Astrocyte of the spinal cord (primary cell): ENCODE measurements at regions not wholly inside any gene's neighbourhood (a gene's known extent, or its start where the extent isn't known, plus 50 kb on each side); places are given as distances from the start of the nearest gene placed in this dataset.

Experiments
- DNase-seq: peaks from one replicate; pipeline ENCODE4 v3.0.0; 2011; ENCODE audit warnings: low read depth, low spot score
- H3K4me3 ChIP-seq: 2 replicates; pipeline ENCODE4 v1.5.1; 2011; ENCODE audit warnings: low read depth, mild to moderate bottlenecking, low read length, moderate library complexity
- in situ Hi-C: cut with HindIII; loops from 2 replicates; pipeline ENCODE4 v1.10.0; 2017; ENCODE audit warnings: low sequenced_read_pairs
- TF ChIP-seq, protein P1 (sequence below): IDR thresholded peaks from 2 replicates; pipeline ENCODE4 v1.5.1; 2012; ENCODE audit warnings: low read depth, mild to moderate bottlenecking, low read length, inconsistent platforms

DNA sequence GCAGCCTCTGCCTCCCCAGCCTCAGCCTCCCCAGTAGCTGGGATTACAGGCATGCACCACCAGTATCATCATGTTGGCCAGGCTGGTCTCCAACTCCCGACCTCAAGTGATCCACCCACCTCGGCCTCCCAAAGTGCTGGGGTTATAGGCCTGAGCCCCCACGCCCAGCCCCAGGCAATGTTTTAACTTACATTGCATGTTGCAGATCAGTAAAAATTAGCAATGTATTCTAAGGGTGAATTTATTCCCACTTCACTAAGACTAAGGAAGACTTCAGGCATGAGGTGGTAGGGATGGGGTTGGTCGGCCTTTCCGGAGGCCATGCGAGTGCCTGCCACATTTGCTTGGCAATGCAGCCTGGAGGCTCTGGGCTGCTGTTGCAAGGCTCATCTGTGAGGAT is 66.8 kb upstream of the JDP2 start:
- no peak for DNase-seq
- H3K4me3 ChIP-seq, result no peak overlapping the region
- TF ChIP-seq, protein P1, sequence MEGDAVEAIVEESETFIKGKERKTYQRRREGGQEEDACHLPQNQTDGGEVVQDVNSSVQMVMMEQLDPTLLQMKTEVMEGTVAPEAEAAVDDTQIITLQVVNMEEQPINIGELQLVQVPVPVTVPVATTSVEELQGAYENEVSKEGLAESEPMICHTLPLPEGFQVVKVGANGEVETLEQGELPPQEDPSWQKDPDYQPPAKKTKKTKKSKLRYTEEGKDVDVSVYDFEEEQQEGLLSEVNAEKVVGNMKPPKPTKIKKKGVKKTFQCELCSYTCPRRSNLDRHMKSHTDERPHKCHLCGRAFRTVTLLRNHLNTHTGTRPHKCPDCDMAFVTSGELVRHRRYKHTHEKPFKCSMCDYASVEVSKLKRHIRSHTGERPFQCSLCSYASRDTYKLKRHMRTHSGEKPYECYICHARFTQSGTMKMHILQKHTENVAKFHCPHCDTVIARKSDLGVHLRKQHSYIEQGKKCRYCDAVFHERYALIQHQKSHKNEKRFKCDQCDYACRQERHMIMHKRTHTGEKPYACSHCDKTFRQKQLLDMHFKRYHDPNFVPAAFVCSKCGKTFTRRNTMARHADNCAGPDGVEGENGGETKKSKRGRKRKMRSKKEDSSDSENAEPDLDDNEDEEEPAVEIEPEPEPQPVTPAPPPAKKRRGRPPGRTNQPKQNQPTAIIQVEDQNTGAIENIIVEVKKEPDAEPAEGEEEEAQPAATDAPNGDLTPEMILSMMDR, result no peak
- in situ Hi-C loops, result no loop called here

DNA sequence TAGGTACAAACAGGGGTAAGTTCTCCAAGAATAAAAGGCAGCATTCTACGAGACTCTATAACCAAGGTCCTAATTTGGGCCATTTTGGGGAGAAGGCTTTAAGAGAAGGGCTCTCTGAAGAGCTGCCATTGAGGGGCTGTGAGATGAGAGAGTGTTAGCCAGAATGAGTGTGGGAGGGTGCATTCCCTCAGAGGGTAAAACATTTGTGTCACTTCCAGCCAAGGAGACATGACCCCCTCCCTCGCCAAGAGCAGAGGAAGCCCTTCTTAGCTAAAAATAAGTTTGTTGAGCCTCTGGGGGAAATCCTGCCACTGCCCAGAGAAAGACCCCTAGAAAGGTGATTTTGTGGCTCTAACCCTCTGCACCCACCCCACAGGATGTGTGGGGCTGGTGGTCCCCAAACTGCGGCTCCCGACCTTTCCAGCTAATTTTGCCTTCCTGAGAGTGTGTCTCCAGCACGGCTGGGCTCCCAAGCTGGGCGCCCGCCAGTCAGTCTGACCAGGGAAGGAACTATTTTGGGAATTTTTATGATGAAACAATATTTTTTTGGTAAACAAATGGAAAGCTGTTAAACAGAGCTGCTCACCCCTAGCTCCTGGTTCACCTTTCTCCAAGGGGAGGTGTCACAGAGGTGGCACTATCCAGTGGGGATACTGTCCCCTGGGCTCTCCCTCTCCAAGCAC is 65.9 kb upstream of the JDP2 start:
- in situ Hi-C loops, result no loop called here
- DNase-seq, result no peak
- TF ChIP-seq, protein P1, result no peak
- H3K4me3 ChIP-seq, result no peak overlapping the region

DNA sequence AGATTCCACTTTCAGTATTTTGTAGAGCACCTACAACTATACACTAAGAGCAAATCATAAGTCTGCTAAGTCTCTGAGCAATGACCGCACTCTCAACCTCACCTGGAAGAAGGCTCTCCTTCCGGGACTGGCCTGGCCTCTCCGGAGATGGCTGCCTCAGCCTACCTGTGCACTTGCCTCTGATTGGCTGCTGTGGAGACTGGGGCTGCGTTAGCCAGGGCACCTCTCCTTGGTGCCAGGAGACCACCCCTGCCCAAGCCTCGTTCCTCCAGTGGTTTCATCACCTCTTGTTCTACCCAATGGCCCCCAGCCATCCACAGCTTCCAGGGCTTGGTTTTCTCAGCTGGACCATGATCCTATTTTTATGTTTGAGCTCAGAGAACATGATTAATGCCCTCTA is 64.7 kb upstream of the JDP2 start:
- TF ChIP-seq, protein P1, result no peak
- no peak overlapping the region for H3K4me3 ChIP-seq
- in situ Hi-C loops, result no loop called here
- DNase-seq, result no peak

DNA sequence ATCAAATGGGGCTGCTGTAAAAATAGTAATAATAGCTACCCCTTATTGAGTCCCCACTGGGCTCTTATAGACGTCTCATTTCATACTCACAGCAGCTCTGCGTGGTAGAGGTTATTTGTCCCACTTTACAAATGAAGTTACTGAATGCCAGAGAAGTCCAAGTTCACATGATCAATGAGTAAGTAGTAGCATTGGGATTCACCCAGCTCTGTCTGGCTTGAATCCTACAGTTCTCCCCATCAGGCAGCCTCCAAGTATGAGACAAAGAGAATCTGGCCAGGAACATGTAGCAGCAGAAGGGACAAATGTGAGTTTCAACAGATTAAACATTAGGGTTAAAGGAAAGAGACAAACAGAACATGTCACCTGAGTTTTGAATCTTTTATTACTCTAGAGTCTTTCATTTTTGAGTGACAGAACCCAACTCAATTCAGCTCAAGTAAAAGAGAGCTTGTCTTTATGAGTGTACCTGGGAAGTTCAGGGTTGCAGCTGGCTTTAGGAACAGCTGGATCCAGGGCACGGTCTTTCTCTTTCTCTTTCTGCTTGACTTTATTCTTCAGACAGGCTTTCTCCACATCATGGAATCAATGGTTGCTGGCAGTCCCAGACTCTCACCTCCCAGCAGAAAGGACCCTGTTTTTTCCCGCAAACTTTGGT is 64.1 kb upstream of the JDP2 start:
- in situ Hi-C loops, result no loop called here
- no peak for DNase-seq
- TF ChIP-seq, protein P1, result no peak
- H3K4me3 ChIP-seq, result no peak overlapping the region

DNA sequence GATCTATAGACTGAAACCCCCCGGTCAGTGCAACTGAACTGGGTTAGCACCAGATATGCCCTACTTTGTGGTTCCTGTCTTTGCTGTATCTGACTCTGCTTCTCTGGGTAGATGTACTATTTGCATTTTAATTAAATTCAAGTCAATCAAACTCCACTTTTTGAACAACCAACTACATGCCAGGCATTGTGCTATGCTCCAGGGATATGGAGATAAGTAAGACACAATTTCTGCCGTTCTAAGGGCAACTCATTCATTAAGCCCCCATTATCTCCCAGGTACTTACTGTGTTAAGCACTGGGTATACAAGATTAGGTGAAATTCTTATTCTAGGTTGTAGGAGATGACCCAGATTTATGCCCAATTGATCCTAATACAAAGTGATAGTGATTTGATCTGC is 62.7 kb upstream of the JDP2 start:
- DNase-seq, result no peak
- in situ Hi-C loops, result no loop called here
- TF ChIP-seq, protein P1, result no peak
- H3K4me3 ChIP-seq, result no peak overlapping the region

DNA sequence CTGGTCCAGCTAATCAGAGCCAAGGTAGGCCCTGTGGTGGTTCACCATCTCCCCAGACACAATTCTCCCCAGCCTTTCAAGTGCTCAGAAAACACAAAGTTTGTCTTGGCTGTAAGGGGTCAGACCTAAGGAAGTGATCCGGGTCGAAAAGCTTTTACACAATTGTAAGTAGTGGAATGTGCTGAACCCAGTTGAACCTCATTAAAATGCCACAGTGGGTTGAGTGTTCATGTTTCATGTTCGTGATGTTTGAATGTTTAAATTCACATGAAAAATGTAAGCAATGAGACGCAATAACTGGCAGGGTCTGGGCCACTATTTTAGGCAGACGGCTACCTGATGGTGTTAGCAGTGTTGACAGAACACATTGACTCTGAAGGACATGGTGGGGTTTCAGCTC is 60.9 kb upstream of the JDP2 start:
- in situ Hi-C loops, result no loop called here
- TF ChIP-seq, protein P1, result no peak
- H3K4me3 ChIP-seq, result no peak overlapping the region
- DNase-seq, result no peak
